IMR-90 (cell line): ENCODE measurements at regions not wholly inside any gene's neighbourhood (a gene's known extent, or its start where the extent isn't known, plus 50 kb on each side); places are given as distances from the start of the nearest gene placed in this dataset.

Source experiments
- ATAC-seq: fragments of 200-7000 bp; cut with Tn5 transposase; 2 replicates; pipeline ENCODE4 v1.9.1; 2020; ENCODE audit warnings: low read depth, mild to moderate bottlenecking, moderate library complexity
- BruUV-seq: library from RNA; stranded (reverse); fragments of 400-500 nt; replicated peaks from 2 replicates; lab custom pipeline; 2021; lab: Mats Ljungman, UMichigan
- CTCF ChIA-PET: fragments of 300-600 bp; formaldehyde crosslinking; extraction: SDS; loops from one replicate; lab custom pipeline; 2021; ENCODE audit warnings: antibody characterized with exemption; lab: Yijun Ruan, JAX
- POLR2A ChIA-PET: fragments of 300-600 bp; sonication (Branson Sonifier 250); formaldehyde crosslinking; loops from one replicate; lab custom pipeline; 2022; ENCODE audit warnings: antibody characterized with exemption; ENCODE audit not compliant: unreplicated experiment; lab: Charles Lee
- DNase-seq: peaks from one replicate; pipeline ENCODE4 v3.0.0; 2013
- H2AFZ ChIP-seq: replicated peaks from 2 replicates; pipeline ENCODE3; 2013; ENCODE audit warnings: low read length, mild to moderate bottlenecking; ENCODE audit not compliant: poor library complexity
- H2AK5ac ChIP-seq: 2 replicates; pipeline ENCODE4 v1.6.1; 2013; ENCODE audit warnings: low read depth, low read length, inconsistent platforms
- H2AK9ac ChIP-seq: replicated peaks from 2 replicates; pipeline ENCODE3; 2013; ENCODE audit warnings: mild to moderate bottlenecking, low read depth, low read length, moderate library complexity; ENCODE audit not compliant: poor library complexity
- H2BK120ac ChIP-seq: 2 replicates; pipeline ENCODE4 v1.6.1; 2013; ENCODE audit warnings: low read depth, low read length, inconsistent platforms
- H2BK15ac ChIP-seq: 3 replicates; pipeline ENCODE4 v1.6.1; 2013; ENCODE audit warnings: low read depth, low read length, inconsistent platforms
- H2BK20ac ChIP-seq: 2 replicates; pipeline ENCODE4 v1.6.1; 2013; ENCODE audit warnings: low read depth, mild to moderate bottlenecking, inconsistent platforms, low read length, moderate library complexity
- H2BK5ac ChIP-seq: 2 replicates; pipeline ENCODE4 v1.6.1; 2013; ENCODE audit warnings: mild to moderate bottlenecking, low read depth, low read length, inconsistent platforms; ENCODE audit not compliant: poor library complexity, severe bottlenecking
- H3K14ac ChIP-seq: replicated peaks from 2 replicates; pipeline ENCODE4 v1.6.1; 2013; ENCODE audit warnings: low read depth, low read length, inconsistent platforms
- H3K18ac ChIP-seq: 2 replicates; pipeline ENCODE4 v1.6.1; 2013; ENCODE audit warnings: low read depth, low read length, control low read depth
- H3K23ac ChIP-seq: 2 replicates; pipeline ENCODE4 v1.6.1; 2013; ENCODE audit warnings: low read depth, low read length, inconsistent platforms
- H3K27ac ChIP-seq: 2 replicates; pipeline ENCODE4 v1.5.1; 2013; ENCODE audit warnings: mild to moderate bottlenecking, control low read depth, low read length; ENCODE audit not compliant: insufficient read depth
- H3K27me3 ChIP-seq: 2 replicates; pipeline ENCODE4 v1.6.1; 2013; ENCODE audit warnings: low read length; ENCODE audit not compliant: control insufficient read depth, insufficient read depth
- H3K36me3 ChIP-seq: 2 replicates; pipeline ENCODE4 v1.6.1; 2013; ENCODE audit warnings: low read length, mixed read lengths; ENCODE audit not compliant: control insufficient read depth, insufficient read depth
- H3K4ac ChIP-seq: 2 replicates; pipeline ENCODE4 v1.6.1; 2013; ENCODE audit warnings: low read depth, low read length, inconsistent platforms
- H3K4me1 ChIP-seq: 2 replicates; pipeline ENCODE4 v1.6.1; 2013; ENCODE audit warnings: low read length, mixed read lengths; ENCODE audit not compliant: control insufficient read depth, insufficient read depth
- H3K4me2 ChIP-seq: 2 replicates; pipeline ENCODE4 v1.6.1; 2013; ENCODE audit warnings: low read depth, mild to moderate bottlenecking, control low read depth, low read length, moderate library complexity
- H3K4me3 ChIP-seq: 2 replicates; pipeline ENCODE4 v1.5.1; 2013; ENCODE audit warnings: low read depth, mild to moderate bottlenecking, control low read depth, low read length, moderate library complexity; ENCODE audit not compliant: insufficient read depth
- H3K56ac ChIP-seq: 2 replicates; pipeline ENCODE4 v1.6.1; 2013; ENCODE audit warnings: low read length, inconsistent platforms; ENCODE audit not compliant: insufficient read depth; ENCODE audit errors: extremely low read depth
- H3K79me1 ChIP-seq, 2 experiments: 2 replicates each; pipeline ENCODE4 v1.6.1; 2013; ENCODE audit warnings: low read length in 2 of 2, inconsistent platforms in 1 of 2, low read depth in 1 of 2
- H3K9ac ChIP-seq: 2 replicates; pipeline ENCODE4 v1.6.1; 2013; ENCODE audit warnings: low read depth, low read length, control low read depth
- H3K9me1 ChIP-seq: 2 replicates; pipeline ENCODE4 v1.6.1; 2013; ENCODE audit warnings: low read length, inconsistent platforms; ENCODE audit not compliant: insufficient read depth
- H3K9me3 ChIP-seq: 2 replicates; pipeline ENCODE4 v1.6.1; 2013; ENCODE audit warnings: low read length; ENCODE audit not compliant: control insufficient read depth, insufficient read depth
- H4K20me1 ChIP-seq: 2 replicates; pipeline ENCODE4 v1.6.1; 2013; ENCODE audit warnings: low read length, inconsistent platforms; ENCODE audit not compliant: insufficient read depth
- H4K5ac ChIP-seq: 2 replicates; pipeline ENCODE4 v1.6.1; 2013; ENCODE audit warnings: mild to moderate bottlenecking, low read depth, low read length, control low read depth
- H4K8ac ChIP-seq, 2 experiments: 2 replicates each; pipeline ENCODE4 v1.6.1; 2013; ENCODE audit warnings: low read depth in 2 of 2, low read length in 2 of 2, control low read depth in 1 of 2, inconsistent platforms in 1 of 2
- H4K91ac ChIP-seq: 2 replicates; pipeline ENCODE4 v1.6.1; 2013; ENCODE audit warnings: low read depth, low read length, inconsistent platforms; ENCODE audit not compliant: insufficient read depth
- BHLHE40 ChIP-seq: fragments of 150-350 bp; IDR thresholded peaks from 2 replicates; pipeline ENCODE4 v1.6.1; 2016; ENCODE audit warnings: mild to moderate bottlenecking, low read depth, low read length
- CHD1 ChIP-seq: IDR thresholded peaks from 2 replicates; pipeline ENCODE4 v1.6.1; 2012; ENCODE audit warnings: low read depth, low read length, improper control_type of control experiment
- ELK1 ChIP-seq: fragments of 150-350 bp; IDR thresholded peaks from 2 replicates; pipeline ENCODE4 v1.6.1; 2016; ENCODE audit warnings: low read depth, mild to moderate bottlenecking, low read length, moderate library complexity, borderline replicate concordance
- FOS ChIP-seq: fragments of 150-350 bp; IDR thresholded peaks from 2 replicates; pipeline ENCODE4 v1.6.1; 2016; ENCODE audit warnings: low read depth, low read length
- MAFK ChIP-seq: IDR thresholded peaks from 2 replicates; pipeline ENCODE4 v1.6.1; 2012; ENCODE audit warnings: low read depth, low read length, improper control_type of control experiment
- MAZ ChIP-seq: IDR thresholded peaks from 2 replicates; pipeline ENCODE4 v1.6.1; 2012; ENCODE audit warnings: low read depth, mild to moderate bottlenecking, low read length, improper control_type of control experiment, moderate library complexity, borderline replicate concordance
- MXI1 ChIP-seq: IDR thresholded peaks from 2 replicates; pipeline ENCODE4 v1.6.1; 2012; ENCODE audit warnings: low read depth, mild to moderate bottlenecking, low read length, moderate library complexity, borderline replicate concordance
- POLR2A ChIP-seq: IDR thresholded peaks from 2 replicates; pipeline ENCODE4 v1.6.1; 2012; ENCODE audit warnings: mild to moderate bottlenecking, low read depth, low read length
- RAD21 ChIP-seq: IDR thresholded peaks from 2 replicates; pipeline ENCODE4 v1.6.1; 2012; ENCODE audit warnings: low read length, improper control_type of control experiment
- RCOR1 ChIP-seq: IDR thresholded peaks from 2 replicates; pipeline ENCODE4 v1.6.1; 2012; ENCODE audit warnings: mild to moderate bottlenecking, low read length, improper control_type of control experiment; ENCODE audit not compliant: insufficient replicate concordance
- SMC3 ChIP-seq: fragments of 150-350 bp; IDR thresholded peaks from 2 replicates; pipeline ENCODE4 v1.6.1; 2016; ENCODE audit warnings: low read depth, mild to moderate bottlenecking, antibody characterized with exemption, low read length, moderate library complexity
- USF2 ChIP-seq: fragments of 150-350 bp; IDR thresholded peaks from 2 replicates; pipeline ENCODE4 v1.6.1; 2017; ENCODE audit warnings: mild to moderate bottlenecking, antibody characterized with exemption, low read length, low read depth
- WGBS, 2 experiments: methylation state at CpG; one replicate each; pipeline versions ENCODE4 v1.1.5 to v1.1.7; 2013; ENCODE audit warnings: missing lambda C conversion rate in 2 of 2; ENCODE audit not compliant: insufficient read length in 1 of 2; ENCODE audit errors: extremely low coverage in 2 of 2; 5-methylcytosine and 5-hydroxymethylcytosine counted together
- dilution Hi-C: fragments of 300-500 bp; cut with HindIII; formaldehyde crosslinking; loops from one replicate; pipeline ENCODE4 v1.14.3; 2018; ENCODE audit warnings: low sequenced_read_pairs; ENCODE audit not compliant: unreplicated experiment
- in situ Hi-C: fragments of 300-500 bp; cut with MboI; formaldehyde crosslinking; loops from 3 replicates; pipeline ENCODE4 v1.14.3; 2019; ENCODE audit warnings: low sequenced_read_pairs, inconsistent platforms, mixed read lengths
- intact Hi-C: fragments of 100-400 bp; cut with micrococcal nuclease; formaldehyde crosslinking; loops from 2 replicates; pipeline ENCODE4 v1.10.0; 2022

- Histone ChIP-seq H3K14ac (no peak overlapping the region), H2AK9ac (no peak overlapping the region), H2AFZ (no peak overlapping the region), H3K9ac (no peak overlapping the region), H3K4me3 (no peak overlapping the region), H2BK20ac (no peak overlapping the region), H2BK120ac (no peak overlapping the region), H3K4ac (no peak overlapping the region), H3K79me1 (no peaks in the 10 kb centered on the region), H3K23ac (no peak overlapping the region), H3K56ac (no peak overlapping the region), H3K27ac (no peak overlapping the region), H2AK5ac (no peak overlapping the region), H3K4me2 (no peak overlapping the region), H4K20me1 (no peaks in the 10 kb centered on the region), H3K9me1 (peaks cover 8% of the 10 kb centered on the region; the same call in 1 of the 2 replicates), H4K5ac (no peak overlapping the region), H4K91ac (no peak overlapping the region), H2BK15ac (no peak overlapping the region), H3K9me3 (no peaks in the 10 kb centered on the region; the same call in 1 of the 2 replicates), H3K18ac (no peak overlapping the region), H4K8ac (no peak overlapping the region), H2BK5ac (no peak overlapping the region), H3K36me3 (no peaks in the 10 kb centered on the region), H3K4me1 (peaks cover 4% of the 10 kb centered on the region; the same call in 1 of the 2 replicates), H3K27me3 (no peaks in the 10 kb centered on the region)
- peak; percentile 39 for DNase-seq
- no peak for ATAC-seq
- no peak for TF ChIP-seq ELK1
- no peak for TF ChIP-seq SMC3
- no peak for TF ChIP-seq RAD21
- TF ChIP-seq CHD1, result no peak
- TF ChIP-seq FOS, result no peak
- TF ChIP-seq MXI1, result no peak
- no peak for TF ChIP-seq RCOR1
- TF ChIP-seq MAZ, result no peak
- TF ChIP-seq USF2, result no peak
- no peak for TF ChIP-seq POLR2A
- no peak for TF ChIP-seq BHLHE40
- no peak for TF ChIP-seq MAFK
- no TSS peak for BruUV-seq
- intact Hi-C loops, result loop anchor here (5.0 kb wide), 1 partner anchor 77 kb away; no protein-coding TSS in a partner anchor
- WGBS, 2 experiments, result no CpG with 5 or more reads among the region's 6 CpGs
- ChIA-PET POLR2A (no interaction called here), CTCF (no interaction called here)
- dilution Hi-C loops, result no loop called here
- in situ Hi-C loops, result no loop called here
Observed at GRCh38 chr6:134739299-134740026, 210.4 kb downstream of the ALDH8A1 start.
